Stimulated activated naive CD4-positive, alpha-beta T cell treated with Interleukin-2 at 50 U/mL for 16 hours (primary cell): ENCODE measurements at regions not wholly inside any gene's neighbourhood (a gene's known extent, or its start where the extent isn't known, plus 50 kb on each side); places are given as distances from the start of the nearest gene placed in this dataset.

Source experiments
- DNase-seq: peaks from one replicate; lab custom pipeline; 2025; lab: John Stamatoyannopoulos, UW

- no peak for DNase-seq
Measured at GRCh38 chr19:30217461-30217860, 154.7 kb upstream of the ZNF536 start.

DNA sequence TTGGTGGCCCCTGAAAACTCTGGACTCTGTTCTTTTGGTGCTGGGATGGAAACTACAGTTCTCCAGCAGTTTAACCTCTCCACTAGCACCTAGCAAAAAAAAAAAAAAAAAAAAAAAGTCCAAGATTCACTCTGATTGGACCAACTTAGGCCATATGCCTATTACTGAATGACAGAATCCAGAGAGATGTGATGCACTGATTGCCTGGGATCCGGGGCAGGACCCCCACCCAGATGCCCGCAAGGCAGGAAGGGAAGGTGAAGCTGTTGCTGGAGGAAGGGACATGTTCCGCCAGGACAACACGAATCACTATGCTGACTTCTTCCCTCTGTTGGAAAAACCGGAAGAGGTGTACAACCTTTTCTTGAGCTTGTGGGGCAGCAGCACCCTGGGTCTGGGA lies 152.5 kb upstream of the ZNF536 start:
- DNase-seq: no peak

DNA sequence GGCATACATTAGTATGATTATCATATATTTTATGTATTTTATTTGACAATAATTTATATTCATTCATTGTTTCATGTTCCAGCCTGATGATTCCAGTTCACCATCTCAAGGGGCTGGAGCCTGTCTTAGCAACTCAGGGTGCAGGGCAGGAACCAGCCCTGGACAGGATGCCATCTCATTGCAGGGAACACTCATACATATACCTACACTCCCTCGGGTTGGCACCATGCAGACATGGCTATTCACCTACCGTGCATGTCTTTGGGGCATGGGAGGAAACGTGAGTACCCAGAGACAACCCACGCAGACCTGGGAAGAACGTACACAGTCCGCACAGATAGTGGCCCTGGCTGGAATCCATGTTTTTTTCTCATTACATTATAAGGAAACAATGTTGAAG lies 151.0 kb upstream of the ZNF536 start:
- DNase-seq: no peak

- no peak for DNase-seq
Measured at GRCh38 chr19:30222428-30222873, 149.7 kb upstream of the ZNF536 start.

DNA sequence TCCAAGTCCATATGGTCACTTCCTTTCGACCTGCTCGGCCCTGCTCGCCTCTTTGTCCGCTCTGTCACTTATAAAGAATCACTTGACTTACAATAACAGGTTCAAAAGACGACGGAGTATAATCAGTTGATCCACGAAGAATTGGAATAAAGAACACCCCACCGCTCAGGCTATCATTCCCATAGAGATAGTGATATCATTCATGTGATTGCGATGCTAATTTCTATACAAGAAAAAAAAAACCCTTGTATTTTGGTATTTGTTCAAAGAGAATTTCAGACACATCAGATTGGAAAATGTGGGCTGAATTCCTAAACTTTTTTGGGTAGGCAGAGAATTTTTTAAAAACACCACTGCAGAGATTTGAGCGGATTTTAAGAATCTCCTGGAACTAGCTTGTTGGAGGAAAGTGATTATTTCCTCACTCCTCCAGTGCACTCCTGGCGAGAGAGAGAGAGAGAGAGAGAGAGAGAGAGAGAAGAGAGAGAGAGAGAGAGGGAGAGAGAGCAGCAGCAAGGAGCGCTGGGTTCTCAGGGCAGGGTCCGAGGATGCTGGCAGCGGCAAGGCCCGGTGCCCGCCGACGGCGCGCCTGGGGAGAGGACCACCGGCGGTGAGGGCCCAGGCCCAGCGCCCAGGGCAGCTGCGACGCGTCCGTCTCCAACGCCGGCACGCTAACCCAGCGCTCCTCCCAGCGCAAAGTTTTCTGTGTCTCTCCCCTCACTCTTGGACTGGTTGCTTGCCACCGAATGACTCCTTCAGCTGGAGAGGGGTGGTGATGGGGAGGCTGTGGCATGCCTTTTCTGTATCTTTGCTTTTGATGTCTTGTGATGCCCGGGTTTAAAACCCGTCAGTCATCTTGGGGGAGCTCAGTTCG lies 149.0 kb upstream of the ZNF536 start:
- DNase-seq: no peak

- no peak for DNase-seq
Measured at GRCh38 chr19:30223866-30224688, 148.1 kb upstream of the ZNF536 start.

GRCh38 chr19:30224689-30225606 lies 147.2 kb upstream of the ZNF536 start:
- no peak for DNase-seq

- DNase-seq: no peak
Measured at GRCh38 chr19:30225676-30226463, 146.3 kb upstream of the ZNF536 start.

DNA sequence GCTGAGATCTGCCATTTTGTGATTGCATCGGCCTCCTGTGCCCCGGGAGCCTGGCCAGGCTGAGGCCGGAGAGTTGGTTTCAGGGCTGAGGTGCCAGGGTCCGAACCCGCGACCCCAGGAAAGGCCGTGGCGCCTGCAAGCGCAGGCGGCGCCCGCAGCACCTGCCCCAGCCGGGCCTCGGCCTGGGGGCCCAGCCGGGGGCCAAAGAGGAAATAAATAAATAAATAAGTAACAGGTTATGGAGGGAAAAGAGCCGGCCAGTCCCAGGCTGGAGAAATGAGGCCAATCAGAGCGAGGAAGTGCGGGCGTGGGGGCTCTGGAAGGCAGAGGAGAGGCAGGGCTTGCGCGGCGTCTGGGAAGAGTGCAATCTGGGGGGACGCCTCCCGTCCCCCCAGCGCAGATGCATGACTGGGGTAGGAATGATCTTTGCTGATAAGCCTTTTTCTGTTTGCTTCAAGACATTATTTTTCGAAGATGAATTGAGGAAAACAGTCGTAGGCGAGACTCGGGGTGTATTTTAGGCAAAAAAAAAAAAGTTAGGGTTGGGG lies 145.6 kb upstream of the ZNF536 start:
- DNase-seq: no peak

- no peak for DNase-seq
Measured at GRCh38 chr19:30227012-30227621, 145.1 kb upstream of the ZNF536 start.

DNA sequence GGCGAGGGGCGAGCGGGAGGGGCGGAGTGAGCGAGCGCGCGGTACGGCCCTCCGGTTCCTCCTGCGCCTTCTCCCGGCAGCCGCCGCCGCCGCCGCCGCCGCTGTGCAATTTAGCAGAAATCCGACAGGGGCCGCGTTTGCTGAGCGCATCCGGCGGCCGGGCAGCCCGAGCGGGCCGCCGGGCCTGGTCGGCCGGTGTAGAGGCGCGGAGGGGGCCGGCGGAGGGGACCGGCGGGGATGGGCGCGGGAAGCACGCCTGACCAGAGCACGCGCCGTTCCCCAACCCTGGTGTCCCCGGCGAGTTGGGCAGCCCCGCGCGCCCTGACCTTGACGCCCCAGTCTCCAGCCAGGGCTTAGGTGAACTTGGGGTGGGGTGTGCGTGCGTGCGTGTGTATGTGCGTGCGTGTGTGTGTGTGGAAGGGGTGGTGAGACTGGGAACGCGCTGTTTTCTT lies 144.5 kb upstream of the ZNF536 start:
- DNase-seq: peak; percentile 28

- DNase-seq: no peak
Measured at GRCh38 chr19:30228113-30228834, 143.9 kb upstream of the ZNF536 start.

GRCh38 chr19:30228835-30229524 lies 143.2 kb upstream of the ZNF536 start:
- DNase-seq: no peak

- DNase-seq: no peak
Measured at GRCh38 chr19:30229525-30230174, 142.5 kb upstream of the ZNF536 start.

DNA sequence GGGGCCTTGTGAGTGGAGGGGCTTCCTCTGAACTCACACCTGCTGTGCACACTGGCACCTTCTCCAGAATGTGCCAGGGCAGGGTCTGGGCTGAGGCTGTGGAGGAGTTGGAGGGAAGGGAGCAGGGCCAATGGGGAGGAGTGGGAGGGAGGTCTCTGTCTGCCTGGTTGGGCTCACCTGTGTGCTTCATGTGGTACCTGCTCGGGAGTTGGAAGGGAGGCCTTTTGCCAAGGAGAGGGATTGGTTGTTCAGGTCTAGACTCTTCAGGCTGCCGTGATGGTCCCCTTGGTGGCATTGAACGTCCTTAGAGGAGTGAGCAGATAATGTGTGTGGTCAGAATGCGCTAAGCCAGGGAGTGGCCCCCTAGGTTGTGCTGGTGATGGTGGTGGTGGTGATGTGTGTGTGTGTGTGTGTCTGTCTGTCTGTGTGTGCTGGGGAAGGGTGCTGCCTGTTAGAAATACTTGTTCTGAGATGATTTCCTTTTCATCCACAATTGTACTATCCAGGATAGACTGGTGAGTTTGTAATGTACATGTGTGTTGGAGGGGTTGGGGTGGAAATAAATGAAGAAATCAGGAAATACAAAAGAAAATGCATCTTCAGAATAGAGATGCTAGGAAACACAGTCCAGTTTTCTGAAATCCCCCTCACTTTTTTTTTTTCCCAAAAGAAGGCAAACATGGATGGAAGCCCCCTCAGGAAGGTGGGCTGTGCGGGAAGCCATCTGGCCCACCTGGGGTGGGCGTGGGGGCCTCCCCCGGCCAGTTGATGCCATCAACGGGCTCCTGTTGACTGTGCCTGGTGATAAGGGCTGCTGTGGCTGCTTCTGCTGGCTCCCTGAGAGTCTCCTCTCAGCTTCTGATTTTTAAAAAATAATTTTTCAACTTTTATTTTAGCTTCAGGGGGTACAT lies 140.5 kb upstream of the ZNF536 start:
- DNase-seq: no peak

GRCh38 chr19:30233375-30233774 lies 138.8 kb upstream of the ZNF536 start:
- DNase-seq: no peak

GRCh38 chr19:30235946-30236345 lies 136.2 kb upstream of the ZNF536 start:
- no peak for DNase-seq
